GM23338 (cell line): ENCODE measurements at regions not wholly inside any gene's neighbourhood (a gene's known extent, or its start where the extent isn't known, plus 50 kb on each side); places are given as distances from the start of the nearest gene placed in this dataset.

ENCODE experiments used
- CREB1 ChIP-seq: fragments of 250-450 bp; sonication (Bioruptor Pico); IDR thresholded peaks from 2 replicates; pipeline ENCODE4 v1.5.0; 2020; ENCODE audit warnings: low read depth, mild to moderate bottlenecking, moderate library complexity
- CTCF ChIP-seq, 2 experiments: fragments of 200-600 bp in 1 of 2; sonication (generic) in 1 of 2; conservative IDR thresholded peaks; 2 replicates each; pipeline versions ENCODE4 v1.5.1 to v1.6.1; 2016 to 2017; ENCODE audit warnings: antibody characterized with exemption in 2 of 2, low read depth in 2 of 2, mild to moderate bottlenecking in 2 of 2, moderate library complexity in 1 of 2
- EZH2 ChIP-seq: fragments of 200-600 bp; sonication (generic); IDR thresholded peaks from one replicate; pipeline ENCODE4 v1.8.0; 2017; ENCODE audit warnings: antibody characterized with exemption, mild to moderate bottlenecking, low read depth; ENCODE audit not compliant: unreplicated experiment
- EZH2phosphoT487 ChIP-seq: fragments of 200-600 bp; sonication (generic); IDR thresholded peaks from one replicate; pipeline ENCODE4 v1.8.1; 2018; ENCODE audit warnings: antibody characterized with exemption; ENCODE audit not compliant: unreplicated experiment
- JUNB ChIP-seq: IDR thresholded peaks from one replicate; pipeline ENCODE4 v1.6.1; 2016; ENCODE audit warnings: antibody characterized with exemption; ENCODE audit not compliant: unreplicated experiment
- POLR2AphosphoS5 ChIP-seq: IDR thresholded peaks from 2 replicates; pipeline ENCODE4 v1.6.1; 2016; ENCODE audit warnings: antibody characterized with exemption, low read depth
- REST ChIP-seq: IDR thresholded peaks from one replicate; pipeline ENCODE4 v1.6.1; 2018; ENCODE audit warnings: antibody characterized with exemption; ENCODE audit not compliant: unreplicated experiment
- ZNF331 ChIP-seq: fragments of 250-450 bp; sonication (Bioruptor Pico); IDR thresholded peaks from 2 replicates; pipeline ENCODE4 v1.5.0; 2020; ENCODE audit warnings: low read depth, mild to moderate bottlenecking, moderate library complexity

GRCh38 chr2:106012001-106012590 is 182.0 kb downstream of the UXS1 start:
- TF ChIP-seq POLR2AphosphoS5 (no peak), CTCF (conservative IDR thresholded peaks at IDR 0.05; ENCODE audit: low read depth in 2 of 2) (no peak), EZH2 (no peak), EZH2phosphoT487 (no peak), REST (no peak), ZNF331 (CRISPR knock-in tag) (no peak), CREB1 (CRISPR knock-in tag) (no peak), JUNB (no peak)
